Keratinocyte (primary cell): ENCODE measurements at regions not wholly inside any gene's neighbourhood (a gene's known extent, or its start where the extent isn't known, plus 50 kb on each side); places are given as distances from the start of the nearest gene placed in this dataset.

Source experiments
- DNase-seq: peaks from one replicate; pipeline ENCODE4 v3.0.0-alpha.2; 2011; ENCODE audit warnings: low read depth, missing footprints, low spot score
- FAIRE-seq: peaks from 2 replicates; lab custom pipeline; 2011; peaks lifted over from hg19 to GRCh38; lab: Jason Lieb, UNC
- H2AFZ ChIP-seq: 2 replicates; pipeline ENCODE4 v1.6.0; 2012; ENCODE audit warnings: low read length, control low read depth, inconsistent platforms; ENCODE audit not compliant: control insufficient read depth
- H3K27ac ChIP-seq: 2 replicates; pipeline ENCODE4 v1.5.1; 2011; ENCODE audit warnings: low read length; ENCODE audit not compliant: control insufficient read depth, insufficient read depth
- H3K27me3 ChIP-seq: 3 replicates; pipeline ENCODE4 v1.6.0; 2011; ENCODE audit warnings: low read length; ENCODE audit not compliant: control insufficient read depth, insufficient read depth; ENCODE audit errors: extremely low read depth
- H3K36me3 ChIP-seq, 2 experiments: 2 replicates in 1 of 2; 3 replicates in 1 of 2; pipeline ENCODE4 v1.5.1; 2011; ENCODE audit warnings: low read length in 2 of 2, mild to moderate bottlenecking in 1 of 2; ENCODE audit not compliant: control insufficient read depth in 2 of 2, insufficient read depth in 2 of 2; ENCODE audit errors: extremely low read depth in 1 of 2
- H3K4me1 ChIP-seq: 3 replicates; pipeline ENCODE4 v1.5.1; 2011; ENCODE audit warnings: low read length; ENCODE audit not compliant: control insufficient read depth, insufficient read depth; ENCODE audit errors: extremely low read depth
- H3K4me2 ChIP-seq: 3 replicates; pipeline ENCODE4 v1.6.0; 2011; ENCODE audit warnings: low read depth, low read length; ENCODE audit not compliant: control insufficient read depth, insufficient read depth; ENCODE audit errors: extremely low read depth
- H3K4me3 ChIP-seq, 3 experiments: fragments of 200-600 bp in 1 of 3; sonication (generic) in 1 of 3; 2 replicates in 2 of 3; 3 replicates in 1 of 3; pipeline ENCODE4 v1.5.1; 2011 to 2016; ENCODE audit warnings: low read length in 3 of 3, mild to moderate bottlenecking in 3 of 3, control low read depth in 2 of 3, inconsistent platforms in 1 of 3, low read depth in 1 of 3, mixed read lengths in 1 of 3, mixed run types in 1 of 3, moderate library complexity in 1 of 3; ENCODE audit not compliant: control insufficient read depth in 2 of 3, insufficient read depth in 2 of 3; ENCODE audit errors: extremely low read depth in 1 of 3
- H3K79me2 ChIP-seq: 2 replicates; pipeline ENCODE4 v1.6.0; 2012; ENCODE audit warnings: low read length; ENCODE audit not compliant: control insufficient read depth, insufficient read depth
- H3K9ac ChIP-seq: 3 replicates; pipeline ENCODE4 v1.6.0; 2011; ENCODE audit warnings: low read length; ENCODE audit not compliant: control insufficient read depth, insufficient read depth; ENCODE audit errors: extremely low read depth
- H3K9me1 ChIP-seq: 3 replicates; pipeline ENCODE4 v1.6.0; 2011; ENCODE audit warnings: low read length; ENCODE audit not compliant: control insufficient read depth, insufficient read depth; ENCODE audit errors: extremely low read depth
- H3K9me3 ChIP-seq: 2 replicates; pipeline ENCODE4 v1.5.1; 2012; ENCODE audit warnings: low read depth, low read length; ENCODE audit not compliant: control insufficient read depth
- H4K20me1 ChIP-seq: 3 replicates; pipeline ENCODE4 v1.6.0; 2011; ENCODE audit warnings: low read length; ENCODE audit not compliant: control insufficient read depth, insufficient read depth; ENCODE audit errors: extremely low read depth
- EZH2 ChIP-seq: IDR thresholded peaks from one replicate; pipeline ENCODE4 v1.6.1; 2012; ENCODE audit warnings: inconsistent platforms, mild to moderate bottlenecking, low read length, moderate library complexity
- dilution Hi-C: fragments of 300-500 bp; cut with MboI; formaldehyde crosslinking; loops from one replicate; pipeline ENCODE4 v1.7.0; 2020; ENCODE audit warnings: low sequenced_read_pairs; ENCODE audit not compliant: extremely low pct_ligation_motif_present
- TF ChIP-seq, protein P1 (sequence below), 3 experiments: IDR thresholded peaks in 1 of 3; conservative IDR thresholded peaks in 1 of 3; optimal IDR thresholded peaks in 1 of 3; 2 replicates in 2 of 3; 3 replicates in 1 of 3; pipeline versions ENCODE3 to v1.5.1; 2011; ENCODE audit warnings: low read length in 3 of 3, mild to moderate bottlenecking in 3 of 3, moderate library complexity in 2 of 3, control low read depth in 1 of 3, inconsistent platforms in 1 of 3; ENCODE audit not compliant: insufficient read depth in 2 of 3; ENCODE audit errors: extremely low read depth in 1 of 3

GRCh38 chr4:32503241-32503640 lies 1783.1 kb downstream of the PCDH7 start:
- Histone ChIP-seq H3K27me3 (no peaks in the 10 kb centered on the region), H3K4me1 (no peaks in the 10 kb centered on the region), H3K4me3 (no peak overlapping the region), H3K27ac (no peak overlapping the region), H3K9ac (no peak overlapping the region), H3K9me3 (no peaks in the 10 kb centered on the region), H2AFZ (no peak overlapping the region), H3K9me1 (no peaks in the 10 kb centered on the region), H3K4me2 (no peak overlapping the region), H3K79me2 (no peaks in the 10 kb centered on the region), H3K36me3 (no peaks in the 10 kb centered on the region), H4K20me1 (no peaks in the 10 kb centered on the region)
- TF ChIP-seq EZH2 = no peak
- TF ChIP-seq, protein P1, sequence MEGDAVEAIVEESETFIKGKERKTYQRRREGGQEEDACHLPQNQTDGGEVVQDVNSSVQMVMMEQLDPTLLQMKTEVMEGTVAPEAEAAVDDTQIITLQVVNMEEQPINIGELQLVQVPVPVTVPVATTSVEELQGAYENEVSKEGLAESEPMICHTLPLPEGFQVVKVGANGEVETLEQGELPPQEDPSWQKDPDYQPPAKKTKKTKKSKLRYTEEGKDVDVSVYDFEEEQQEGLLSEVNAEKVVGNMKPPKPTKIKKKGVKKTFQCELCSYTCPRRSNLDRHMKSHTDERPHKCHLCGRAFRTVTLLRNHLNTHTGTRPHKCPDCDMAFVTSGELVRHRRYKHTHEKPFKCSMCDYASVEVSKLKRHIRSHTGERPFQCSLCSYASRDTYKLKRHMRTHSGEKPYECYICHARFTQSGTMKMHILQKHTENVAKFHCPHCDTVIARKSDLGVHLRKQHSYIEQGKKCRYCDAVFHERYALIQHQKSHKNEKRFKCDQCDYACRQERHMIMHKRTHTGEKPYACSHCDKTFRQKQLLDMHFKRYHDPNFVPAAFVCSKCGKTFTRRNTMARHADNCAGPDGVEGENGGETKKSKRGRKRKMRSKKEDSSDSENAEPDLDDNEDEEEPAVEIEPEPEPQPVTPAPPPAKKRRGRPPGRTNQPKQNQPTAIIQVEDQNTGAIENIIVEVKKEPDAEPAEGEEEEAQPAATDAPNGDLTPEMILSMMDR (optimal IDR thresholded peaks at IDR 0.05 in 1 of 3, IDR thresholded peaks at IDR 0.05 in 1 of 3, conservative IDR thresholded peaks at IDR 0.05 in 1 of 3; ENCODE audit: extremely low read depth in 1 of 3, insufficient read depth in 2 of 3, low read length in 3 of 3) = no peak
- dilution Hi-C loops = no loop called here
- no peak for FAIRE-seq
- DNase-seq = no peak

DNA sequence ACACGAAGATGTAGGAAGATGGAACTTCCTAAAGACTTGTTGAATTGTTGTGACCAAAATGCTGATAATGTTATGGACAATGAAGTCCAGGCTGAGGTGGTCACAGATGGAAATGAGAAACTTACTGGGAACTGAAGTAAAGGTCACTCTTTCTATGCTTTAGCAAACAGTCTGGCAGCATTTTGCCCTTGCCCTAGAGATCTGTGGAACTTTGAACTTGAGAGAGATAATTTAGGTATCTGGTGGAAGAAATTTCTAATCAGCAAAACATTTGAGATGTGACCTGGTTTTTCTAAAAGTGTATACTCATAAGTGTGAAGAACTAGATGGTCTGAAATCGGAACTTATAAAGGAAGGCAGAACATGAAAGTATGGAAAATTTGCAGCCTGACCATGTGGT lies 1785.9 kb downstream of the PCDH7 start:
- no peak overlapping the region for H3K9ac ChIP-seq
- no peaks in the 10 kb centered on the region for H3K79me2 ChIP-seq
- dilution Hi-C loops = no loop called here
- TF ChIP-seq, protein P1 (optimal IDR thresholded peaks at IDR 0.05 in 1 of 3, IDR thresholded peaks at IDR 0.05 in 1 of 3, conservative IDR thresholded peaks at IDR 0.05 in 1 of 3; ENCODE audit: extremely low read depth in 1 of 3, insufficient read depth in 2 of 3, low read length in 3 of 3) = no peak
- no peak for TF ChIP-seq EZH2
- H3K36me3 ChIP-seq = no peaks in the 10 kb centered on the region
- no peaks in the 10 kb centered on the region for H3K27me3 ChIP-seq
- H4K20me1 ChIP-seq = no peaks in the 10 kb centered on the region
- no peak for DNase-seq
- no peak for FAIRE-seq
- H3K9me1 ChIP-seq = no peaks in the 10 kb centered on the region
- H3K4me3 ChIP-seq = no peak overlapping the region
- no peaks in the 10 kb centered on the region for H3K9me3 ChIP-seq
- H2AFZ ChIP-seq = no peak overlapping the region
- H3K4me1 ChIP-seq = no peaks in the 10 kb centered on the region
- H3K4me2 ChIP-seq = no peak overlapping the region
- H3K27ac ChIP-seq = no peak overlapping the region
